ENCODE measurements at regions not wholly inside any gene's neighbourhood (a gene's known extent, or its start where the extent isn't known, plus 50 kb on each side); places are given as distances from the start of the nearest gene placed in this dataset.

DNA sequence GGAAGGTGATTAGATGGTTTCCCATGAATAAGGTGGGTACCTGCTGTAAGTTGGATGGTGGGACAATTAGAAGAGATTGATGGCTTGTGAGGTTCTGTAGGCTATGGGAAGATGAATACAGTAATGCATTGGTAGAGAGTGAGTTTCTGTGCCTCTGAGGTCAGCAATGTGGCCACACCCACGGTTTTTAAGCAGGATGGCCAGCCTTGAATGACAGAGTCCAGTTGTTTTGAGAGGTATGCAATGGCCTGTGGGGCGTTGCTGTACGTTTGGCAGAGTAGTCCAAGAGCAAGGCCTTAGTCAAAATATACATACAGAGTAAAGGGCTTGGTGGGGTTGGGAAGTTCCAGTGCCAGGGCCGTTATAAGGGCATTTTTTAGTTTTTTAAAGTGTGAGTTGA, 235.6 kb upstream of the C9orf72 start:
- no peak overlapping the region for H3K27ac ChIP-seq (ENCODE audit: extremely low read depth, low read depth, low read length)
- ChIA-PET POLR2A (no interaction called here), CTCF (ENCODE audit: low intra/inter-chr PET ratio) (no interaction called here)
- no peak overlapping the region for H3K9ac ChIP-seq (ENCODE audit: insufficient read depth in 1 of 2, low read depth in 2 of 2, low read length in 2 of 2)
- no peaks in the 10 kb centered on the region for H3K27me3 ChIP-seq (ENCODE audit: control insufficient read depth in 2 of 2, insufficient read depth in 2 of 2, low read length in 2 of 2)
- in situ Hi-C loops (cut with MboI) (no loop called here), intact Hi-C loops (cut with micrococcal nuclease) (no loop called here)
- FAIRE-seq (no peak), ATAC-seq (no peak), DNase-seq (ENCODE audit: extremely low read depth in 1 of 4, low spot score in 3 of 4) (no peak)
- WGBS (ENCODE audit: insufficient coverage, low coverage, missing lambda C conversion rate) = no CpG with 5 or more reads among the region's 4 CpGs
- no peak overlapping the region for H3K4me2 ChIP-seq (ENCODE audit: insufficient read depth, low read length)
- no TSS peak for BruUV-seq (replicated peaks)
- no peaks in the 10 kb centered on the region for H3K9me1 ChIP-seq (ENCODE audit: control insufficient read depth, insufficient read depth, low read length)
- no peaks in the 10 kb centered on the region for H3K9me3 ChIP-seq (replicated peaks; ENCODE audit: control insufficient read depth, insufficient read depth, low read depth, low read length)
- no peaks in the 10 kb centered on the region for H3K36me3 ChIP-seq (ENCODE audit: control insufficient read depth, insufficient read depth, low read length)
- H3K4me1 ChIP-seq (replicated peaks in 1 of 2; ENCODE audit: control insufficient read depth in 2 of 2, insufficient read depth in 2 of 2, low read length in 2 of 2) = no peaks in the 10 kb centered on the region
- H3K4me3 ChIP-seq = no peak overlapping the region
- H2AFZ ChIP-seq (ENCODE audit: low read depth, low read length) = no peak overlapping the region
- no peaks in the 10 kb centered on the region for H3K79me2 ChIP-seq (ENCODE audit: control insufficient read depth, insufficient read depth, low read length)
- no peak for TF ChIP-seq SMC3 (conservative IDR thresholded peaks at IDR 0.05; ENCODE audit: insufficient read depth, low read depth, low read length)
- TF ChIP-seq, protein P1, sequence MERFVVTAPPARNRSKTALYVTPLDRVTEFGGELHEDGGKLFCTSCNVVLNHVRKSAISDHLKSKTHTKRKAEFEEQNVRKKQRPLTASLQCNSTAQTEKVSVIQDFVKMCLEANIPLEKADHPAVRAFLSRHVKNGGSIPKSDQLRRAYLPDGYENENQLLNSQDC (CRISPR knock-in tag; IDR thresholded peaks at IDR 0.05) = no peak
- no peak for TF ChIP-seq GABPB1 (CRISPR knock-in tag; IDR thresholded peaks at IDR 0.05)
- TF ChIP-seq, protein P2, sequence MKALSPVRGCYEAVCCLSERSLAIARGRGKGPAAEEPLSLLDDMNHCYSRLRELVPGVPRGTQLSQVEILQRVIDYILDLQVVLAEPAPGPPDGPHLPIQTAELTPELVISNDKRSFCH (CRISPR knock-in tag; IDR thresholded peaks at IDR 0.05) = no peak
- TF ChIP-seq, protein P2 (tag; IDR thresholded peaks at IDR 0.05) = no peak
- no peak for TF ChIP-seq ZNF75A (CRISPR knock-in tag; IDR thresholded peaks at IDR 0.05)
- no peak for TF ChIP-seq MED1 (CRISPR knock-in tag; IDR thresholded peaks at IDR 0.05; ENCODE audit: borderline replicate concordance)
- no peak for TF ChIP-seq ZNF354B (CRISPR knock-in tag; IDR thresholded peaks at IDR 0.05)
- TF ChIP-seq, protein P3, sequence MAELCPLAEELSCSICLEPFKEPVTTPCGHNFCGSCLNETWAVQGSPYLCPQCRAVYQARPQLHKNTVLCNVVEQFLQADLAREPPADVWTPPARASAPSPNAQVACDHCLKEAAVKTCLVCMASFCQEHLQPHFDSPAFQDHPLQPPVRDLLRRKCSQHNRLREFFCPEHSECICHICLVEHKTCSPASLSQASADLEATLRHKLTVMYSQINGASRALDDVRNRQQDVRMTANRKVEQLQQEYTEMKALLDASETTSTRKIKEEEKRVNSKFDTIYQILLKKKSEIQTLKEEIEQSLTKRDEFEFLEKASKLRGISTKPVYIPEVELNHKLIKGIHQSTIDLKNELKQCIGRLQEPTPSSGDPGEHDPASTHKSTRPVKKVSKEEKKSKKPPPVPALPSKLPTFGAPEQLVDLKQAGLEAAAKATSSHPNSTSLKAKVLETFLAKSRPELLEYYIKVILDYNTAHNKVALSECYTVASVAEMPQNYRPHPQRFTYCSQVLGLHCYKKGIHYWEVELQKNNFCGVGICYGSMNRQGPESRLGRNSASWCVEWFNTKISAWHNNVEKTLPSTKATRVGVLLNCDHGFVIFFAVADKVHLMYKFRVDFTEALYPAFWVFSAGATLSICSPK (IDR thresholded peaks at IDR 0.05; ENCODE audit: borderline replicate concordance) = no peak
- no peak for TF ChIP-seq HNRNPH1 (optimal IDR thresholded peaks at IDR 0.05; ENCODE audit: low read depth, low read length)
- no peak for TF ChIP-seq PCBP1 (IDR thresholded peaks at IDR 0.05; ENCODE audit: low read depth, low read length, poor library complexity, severe bottlenecking)
- TF ChIP-seq POU5F1 (IDR thresholded peaks at IDR 0.05; ENCODE audit: borderline replicate concordance, low read depth, low read length, partially characterized antibody) = no peak
- TF ChIP-seq SUPT5H (IDR thresholded peaks at IDR 0.05) = no peak
- TF ChIP-seq, protein P4, sequence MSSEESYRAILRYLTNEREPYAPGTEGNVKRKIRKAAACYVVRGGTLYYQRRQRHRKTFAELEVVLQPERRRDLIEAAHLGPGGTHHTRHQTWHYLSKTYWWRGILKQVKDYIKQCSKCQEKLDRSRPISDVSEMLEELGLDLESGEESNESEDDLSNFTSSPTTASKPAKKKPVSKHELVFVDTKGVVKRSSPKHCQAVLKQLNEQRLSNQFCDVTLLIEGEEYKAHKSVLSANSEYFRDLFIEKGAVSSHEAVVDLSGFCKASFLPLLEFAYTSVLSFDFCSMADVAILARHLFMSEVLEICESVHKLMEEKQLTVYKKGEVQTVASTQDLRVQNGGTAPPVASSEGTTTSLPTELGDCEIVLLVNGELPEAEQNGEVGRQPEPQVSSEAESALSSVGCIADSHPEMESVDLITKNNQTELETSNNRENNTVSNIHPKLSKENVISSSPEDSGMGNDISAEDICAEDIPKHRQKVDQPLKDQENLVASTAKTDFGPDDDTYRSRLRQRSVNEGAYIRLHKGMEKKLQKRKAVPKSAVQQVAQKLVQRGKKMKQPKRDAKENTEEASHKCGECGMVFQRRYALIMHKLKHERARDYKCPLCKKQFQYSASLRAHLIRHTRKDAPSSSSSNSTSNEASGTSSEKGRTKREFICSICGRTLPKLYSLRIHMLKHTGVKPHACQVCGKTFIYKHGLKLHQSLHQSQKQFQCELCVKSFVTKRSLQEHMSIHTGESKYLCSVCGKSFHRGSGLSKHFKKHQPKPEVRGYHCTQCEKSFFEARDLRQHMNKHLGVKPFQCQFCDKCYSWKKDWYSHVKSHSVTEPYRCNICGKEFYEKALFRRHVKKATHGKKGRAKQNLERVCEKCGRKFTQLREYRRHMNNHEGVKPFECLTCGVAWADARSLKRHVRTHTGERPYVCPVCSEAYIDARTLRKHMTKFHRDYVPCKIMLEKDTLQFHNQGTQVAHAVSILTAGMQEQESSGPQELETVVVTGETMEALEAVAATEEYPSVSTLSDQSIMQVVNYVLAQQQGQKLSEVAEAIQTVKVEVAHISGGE (CRISPR knock-in tag; IDR thresholded peaks at IDR 0.05) = no peak
- no peaks in the 10 kb centered on the region for H4K20me1 ChIP-seq (replicated peaks; ENCODE audit: control insufficient read depth, insufficient read depth, low read length)

All from K562 (cell line).